ENCODE measurements at regions not wholly inside any gene's neighbourhood (a gene's known extent, or its start where the extent isn't known, plus 50 kb on each side); places are given as distances from the start of the nearest gene placed in this dataset.

DNA sequence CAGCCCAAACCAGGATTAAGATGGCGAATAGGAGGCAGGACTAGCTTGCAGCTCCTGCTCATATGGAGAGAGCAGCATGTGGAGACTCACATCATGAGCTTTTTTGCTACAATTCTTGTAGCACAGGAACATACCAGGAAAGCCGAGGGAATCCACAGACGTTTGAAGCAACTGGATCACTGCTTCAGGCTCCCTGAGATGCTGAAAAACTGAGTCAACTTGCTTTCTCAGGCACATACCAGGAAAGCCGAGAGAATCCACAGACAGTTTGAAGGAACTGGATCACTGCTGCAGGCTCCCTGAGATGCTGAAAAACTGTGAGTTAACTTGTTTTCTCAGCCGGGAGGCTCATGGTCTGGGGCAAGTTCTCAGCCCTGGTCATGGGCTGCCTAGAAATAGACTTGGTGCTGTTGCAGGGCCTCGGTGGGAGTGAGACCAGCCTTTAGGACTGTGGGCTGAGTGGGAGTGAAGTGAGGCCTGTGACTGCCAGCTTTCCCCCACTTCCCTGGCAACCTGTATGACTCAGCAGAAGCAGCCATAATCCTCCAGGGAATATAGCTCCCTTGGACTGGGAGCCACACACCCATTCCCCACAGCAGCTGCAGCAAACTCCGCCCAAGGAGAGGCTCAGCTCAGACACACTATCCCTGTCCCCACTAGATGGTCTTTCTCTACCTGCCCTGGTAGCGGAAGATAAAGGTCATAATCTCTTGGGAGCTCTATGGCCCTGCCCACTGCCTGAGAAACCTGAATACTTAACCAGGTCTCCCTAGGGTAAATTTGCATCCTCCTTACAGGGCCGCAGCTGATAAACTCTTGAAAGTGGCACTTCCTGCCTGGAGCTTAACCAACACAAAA lies 51.9 kb upstream of the PFN2 start:
- H3K36me3 Mint-ChIP-seq = no peaks in the 10 kb centered on the region
- peak; percentile 88 for ATAC-seq
- no peak overlapping the region; the same call in 1 of the 2 replicates for H3K4me3 Mint-ChIP-seq
- ChIA-PET CTCF (interaction anchor here (1.1 to 2.2 kb wide), 4 partner anchors 13 to 161 kb away, joined by 3 to 8 read pairs (median 4); no protein-coding TSS in a partner anchor), POLR2A (interaction anchor here (1.1 kb wide), 2 partner anchors 12 to 52 kb away, joined by 3 to 4 read pairs; partner anchors contain the start of gene PFN2)
- H3K27ac Mint-ChIP-seq = peak overlapping the region; percentile 52
- no peak for TF ChIP-seq ZNF263 (CRISPR knock-in tag; IDR thresholded peaks at IDR 0.05; ENCODE audit: low read depth)
- TF ChIP-seq, protein P1, sequence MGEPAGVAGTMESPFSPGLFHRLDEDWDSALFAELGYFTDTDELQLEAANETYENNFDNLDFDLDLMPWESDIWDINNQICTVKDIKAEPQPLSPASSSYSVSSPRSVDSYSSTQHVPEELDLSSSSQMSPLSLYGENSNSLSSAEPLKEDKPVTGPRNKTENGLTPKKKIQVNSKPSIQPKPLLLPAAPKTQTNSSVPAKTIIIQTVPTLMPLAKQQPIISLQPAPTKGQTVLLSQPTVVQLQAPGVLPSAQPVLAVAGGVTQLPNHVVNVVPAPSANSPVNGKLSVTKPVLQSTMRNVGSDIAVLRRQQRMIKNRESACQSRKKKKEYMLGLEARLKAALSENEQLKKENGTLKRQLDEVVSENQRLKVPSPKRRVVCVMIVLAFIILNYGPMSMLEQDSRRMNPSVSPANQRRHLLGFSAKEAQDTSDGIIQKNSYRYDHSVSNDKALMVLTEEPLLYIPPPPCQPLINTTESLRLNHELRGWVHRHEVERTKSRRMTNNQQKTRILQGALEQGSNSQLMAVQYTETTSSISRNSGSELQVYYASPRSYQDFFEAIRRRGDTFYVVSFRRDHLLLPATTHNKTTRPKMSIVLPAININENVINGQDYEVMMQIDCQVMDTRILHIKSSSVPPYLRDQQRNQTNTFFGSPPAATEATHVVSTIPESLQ (CRISPR knock-in tag; IDR thresholded peaks at IDR 0.05) = no peak
- TF ChIP-seq, protein P2, sequence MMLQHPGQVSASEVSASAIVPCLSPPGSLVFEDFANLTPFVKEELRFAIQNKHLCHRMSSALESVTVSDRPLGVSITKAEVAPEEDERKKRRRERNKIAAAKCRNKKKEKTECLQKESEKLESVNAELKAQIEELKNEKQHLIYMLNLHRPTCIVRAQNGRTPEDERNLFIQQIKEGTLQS (CRISPR knock-in tag; conservative IDR thresholded peaks at IDR 0.05) = no peak
- TF ChIP-seq, protein P3, sequence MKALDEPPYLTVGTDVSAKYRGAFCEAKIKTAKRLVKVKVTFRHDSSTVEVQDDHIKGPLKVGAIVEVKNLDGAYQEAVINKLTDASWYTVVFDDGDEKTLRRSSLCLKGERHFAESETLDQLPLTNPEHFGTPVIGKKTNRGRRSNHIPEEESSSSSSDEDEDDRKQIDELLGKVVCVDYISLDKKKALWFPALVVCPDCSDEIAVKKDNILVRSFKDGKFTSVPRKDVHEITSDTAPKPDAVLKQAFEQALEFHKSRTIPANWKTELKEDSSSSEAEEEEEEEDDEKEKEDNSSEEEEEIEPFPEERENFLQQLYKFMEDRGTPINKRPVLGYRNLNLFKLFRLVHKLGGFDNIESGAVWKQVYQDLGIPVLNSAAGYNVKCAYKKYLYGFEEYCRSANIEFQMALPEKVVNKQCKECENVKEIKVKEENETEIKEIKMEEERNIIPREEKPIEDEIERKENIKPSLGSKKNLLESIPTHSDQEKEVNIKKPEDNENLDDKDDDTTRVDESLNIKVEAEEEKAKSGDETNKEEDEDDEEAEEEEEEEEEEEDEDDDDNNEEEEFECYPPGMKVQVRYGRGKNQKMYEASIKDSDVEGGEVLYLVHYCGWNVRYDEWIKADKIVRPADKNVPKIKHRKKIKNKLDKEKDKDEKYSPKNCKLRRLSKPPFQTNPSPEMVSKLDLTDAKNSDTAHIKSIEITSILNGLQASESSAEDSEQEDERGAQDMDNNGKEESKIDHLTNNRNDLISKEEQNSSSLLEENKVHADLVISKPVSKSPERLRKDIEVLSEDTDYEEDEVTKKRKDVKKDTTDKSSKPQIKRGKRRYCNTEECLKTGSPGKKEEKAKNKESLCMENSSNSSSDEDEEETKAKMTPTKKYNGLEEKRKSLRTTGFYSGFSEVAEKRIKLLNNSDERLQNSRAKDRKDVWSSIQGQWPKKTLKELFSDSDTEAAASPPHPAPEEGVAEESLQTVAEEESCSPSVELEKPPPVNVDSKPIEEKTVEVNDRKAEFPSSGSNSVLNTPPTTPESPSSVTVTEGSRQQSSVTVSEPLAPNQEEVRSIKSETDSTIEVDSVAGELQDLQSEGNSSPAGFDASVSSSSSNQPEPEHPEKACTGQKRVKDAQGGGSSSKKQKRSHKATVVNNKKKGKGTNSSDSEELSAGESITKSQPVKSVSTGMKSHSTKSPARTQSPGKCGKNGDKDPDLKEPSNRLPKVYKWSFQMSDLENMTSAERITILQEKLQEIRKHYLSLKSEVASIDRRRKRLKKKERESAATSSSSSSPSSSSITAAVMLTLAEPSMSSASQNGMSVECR (CRISPR knock-in tag; IDR thresholded peaks at IDR 0.05; ENCODE audit: borderline replicate concordance) = no peak
- no peak for TF ChIP-seq IRF2 (CRISPR knock-in tag; IDR thresholded peaks at IDR 0.05; ENCODE audit: borderline replicate concordance, low read depth)
- TF ChIP-seq, protein P4, sequence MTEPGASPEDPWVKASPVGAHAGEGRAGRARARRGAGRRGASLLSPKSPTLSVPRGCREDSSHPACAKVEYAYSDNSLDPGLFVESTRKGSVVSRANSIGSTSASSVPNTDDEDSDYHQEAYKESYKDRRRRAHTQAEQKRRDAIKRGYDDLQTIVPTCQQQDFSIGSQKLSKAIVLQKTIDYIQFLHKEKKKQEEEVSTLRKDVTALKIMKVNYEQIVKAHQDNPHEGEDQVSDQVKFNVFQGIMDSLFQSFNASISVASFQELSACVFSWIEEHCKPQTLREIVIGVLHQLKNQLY (CRISPR knock-in tag; IDR thresholded peaks at IDR 0.05) = no peak
- TF ChIP-seq NFYB (CRISPR knock-in tag; conservative IDR thresholded peaks at IDR 0.05; ENCODE audit: low read depth) = no peak
- no peak for TF ChIP-seq ZNF423 (CRISPR knock-in tag; IDR thresholded peaks at IDR 0.05)
- no peak for TF ChIP-seq TP53 (CRISPR knock-in tag; IDR thresholded peaks at IDR 0.05)
- TF ChIP-seq CREB1 (CRISPR knock-in tag; IDR thresholded peaks at IDR 0.05) = no peak
- no peak for TF ChIP-seq NFE2L1 (CRISPR knock-in tag; IDR thresholded peaks at IDR 0.05)
- TF ChIP-seq ZBTB21 (CRISPR knock-in tag; IDR thresholded peaks at IDR 0.05; ENCODE audit: borderline replicate concordance) = no peak
- TF ChIP-seq, protein P5, sequence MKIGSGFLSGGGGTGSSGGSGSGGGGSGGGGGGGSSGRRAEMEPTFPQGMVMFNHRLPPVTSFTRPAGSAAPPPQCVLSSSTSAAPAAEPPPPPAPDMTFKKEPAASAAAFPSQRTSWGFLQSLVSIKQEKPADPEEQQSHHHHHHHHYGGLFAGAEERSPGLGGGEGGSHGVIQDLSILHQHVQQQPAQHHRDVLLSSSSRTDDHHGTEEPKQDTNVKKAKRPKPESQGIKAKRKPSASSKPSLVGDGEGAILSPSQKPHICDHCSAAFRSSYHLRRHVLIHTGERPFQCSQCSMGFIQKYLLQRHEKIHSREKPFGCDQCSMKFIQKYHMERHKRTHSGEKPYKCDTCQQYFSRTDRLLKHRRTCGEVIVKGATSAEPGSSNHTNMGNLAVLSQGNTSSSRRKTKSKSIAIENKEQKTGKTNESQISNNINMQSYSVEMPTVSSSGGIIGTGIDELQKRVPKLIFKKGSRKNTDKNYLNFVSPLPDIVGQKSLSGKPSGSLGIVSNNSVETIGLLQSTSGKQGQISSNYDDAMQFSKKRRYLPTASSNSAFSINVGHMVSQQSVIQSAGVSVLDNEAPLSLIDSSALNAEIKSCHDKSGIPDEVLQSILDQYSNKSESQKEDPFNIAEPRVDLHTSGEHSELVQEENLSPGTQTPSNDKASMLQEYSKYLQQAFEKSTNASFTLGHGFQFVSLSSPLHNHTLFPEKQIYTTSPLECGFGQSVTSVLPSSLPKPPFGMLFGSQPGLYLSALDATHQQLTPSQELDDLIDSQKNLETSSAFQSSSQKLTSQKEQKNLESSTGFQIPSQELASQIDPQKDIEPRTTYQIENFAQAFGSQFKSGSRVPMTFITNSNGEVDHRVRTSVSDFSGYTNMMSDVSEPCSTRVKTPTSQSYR (CRISPR knock-in tag; IDR thresholded peaks at IDR 0.05) = no peak
- no peak for TF ChIP-seq ZNF416 (CRISPR knock-in tag; IDR thresholded peaks at IDR 0.05)
- TF ChIP-seq ZNF671 (CRISPR knock-in tag; IDR thresholded peaks at IDR 0.05) = no peak
- TF ChIP-seq RORB (CRISPR knock-in tag; IDR thresholded peaks at IDR 0.05) = no peak
- TF ChIP-seq, protein P6, sequence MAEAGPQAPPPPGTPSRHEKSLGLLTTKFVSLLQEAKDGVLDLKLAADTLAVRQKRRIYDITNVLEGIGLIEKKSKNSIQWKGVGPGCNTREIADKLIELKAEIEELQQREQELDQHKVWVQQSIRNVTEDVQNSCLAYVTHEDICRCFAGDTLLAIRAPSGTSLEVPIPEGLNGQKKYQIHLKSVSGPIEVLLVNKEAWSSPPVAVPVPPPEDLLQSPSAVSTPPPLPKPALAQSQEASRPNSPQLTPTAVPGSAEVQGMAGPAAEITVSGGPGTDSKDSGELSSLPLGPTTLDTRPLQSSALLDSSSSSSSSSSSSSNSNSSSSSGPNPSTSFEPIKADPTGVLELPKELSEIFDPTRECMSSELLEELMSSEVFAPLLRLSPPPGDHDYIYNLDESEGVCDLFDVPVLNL (CRISPR knock-in tag; IDR thresholded peaks at IDR 0.05; ENCODE audit: borderline replicate concordance, low read depth) = no peak
- no peak for TF ChIP-seq SMAD4 (CRISPR knock-in tag; IDR thresholded peaks at IDR 0.05)
- no peaks in the 10 kb centered on the region; the same call in none of the 2 replicates for H3K27me3 Mint-ChIP-seq (ENCODE audit: low read depth)
- peaks cover 39% of the 10 kb centered on the region for H3K9me3 Mint-ChIP-seq
- no peak for DNase-seq (ENCODE audit: low spot score)
- H3K4me1 Mint-ChIP-seq = peaks cover 35% of the 10 kb centered on the region
